Mammary epithelial cell (primary cell): ENCODE measurements at regions not wholly inside any gene's neighbourhood (a gene's known extent, or its start where the extent isn't known, plus 50 kb on each side); places are given as distances from the start of the nearest gene placed in this dataset.

Source experiments
- EZH2 ChIP-seq: IDR thresholded peaks from 2 replicates; pipeline ENCODE4 v1.6.1; 2012; ENCODE audit warnings: low read length, inconsistent platforms, borderline replicate concordance
- TF ChIP-seq, protein P1 (sequence below), 2 donors: IDR thresholded peaks in 1 of 2; conservative IDR thresholded peaks in 1 of 2; 2 replicates each; pipeline ENCODE4 v1.5.1; 2011 to 2012; ENCODE audit warnings: inconsistent platforms in 2 of 2, low read length in 2 of 2, mild to moderate bottlenecking in 2 of 2, control low read depth in 1 of 2, low read depth in 1 of 2; ENCODE audit not compliant: insufficient read depth in 1 of 2; ENCODE audit errors: extremely low read depth in 1 of 2

DNA sequence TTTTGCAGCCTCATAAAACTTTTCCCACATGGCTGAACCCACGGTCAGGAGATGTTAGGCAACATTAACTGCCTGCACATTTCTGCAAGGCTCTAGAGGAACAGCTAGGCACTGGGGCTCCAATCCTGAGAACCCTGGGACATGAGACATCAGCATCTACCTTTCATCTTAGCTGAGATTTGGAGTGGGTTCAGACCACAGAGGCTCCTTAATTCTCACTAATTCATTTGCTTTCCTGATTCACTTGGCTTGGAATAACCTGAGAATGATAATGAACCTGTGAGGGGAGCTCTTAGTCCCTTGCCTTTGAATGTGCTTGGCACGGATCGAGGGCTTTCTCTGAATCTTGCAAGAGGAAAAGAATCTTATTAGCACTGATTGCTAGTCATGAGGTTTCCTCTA lies 266.2 kb downstream of the FIGN start:
- TF ChIP-seq, protein P1, sequence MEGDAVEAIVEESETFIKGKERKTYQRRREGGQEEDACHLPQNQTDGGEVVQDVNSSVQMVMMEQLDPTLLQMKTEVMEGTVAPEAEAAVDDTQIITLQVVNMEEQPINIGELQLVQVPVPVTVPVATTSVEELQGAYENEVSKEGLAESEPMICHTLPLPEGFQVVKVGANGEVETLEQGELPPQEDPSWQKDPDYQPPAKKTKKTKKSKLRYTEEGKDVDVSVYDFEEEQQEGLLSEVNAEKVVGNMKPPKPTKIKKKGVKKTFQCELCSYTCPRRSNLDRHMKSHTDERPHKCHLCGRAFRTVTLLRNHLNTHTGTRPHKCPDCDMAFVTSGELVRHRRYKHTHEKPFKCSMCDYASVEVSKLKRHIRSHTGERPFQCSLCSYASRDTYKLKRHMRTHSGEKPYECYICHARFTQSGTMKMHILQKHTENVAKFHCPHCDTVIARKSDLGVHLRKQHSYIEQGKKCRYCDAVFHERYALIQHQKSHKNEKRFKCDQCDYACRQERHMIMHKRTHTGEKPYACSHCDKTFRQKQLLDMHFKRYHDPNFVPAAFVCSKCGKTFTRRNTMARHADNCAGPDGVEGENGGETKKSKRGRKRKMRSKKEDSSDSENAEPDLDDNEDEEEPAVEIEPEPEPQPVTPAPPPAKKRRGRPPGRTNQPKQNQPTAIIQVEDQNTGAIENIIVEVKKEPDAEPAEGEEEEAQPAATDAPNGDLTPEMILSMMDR (conservative IDR thresholded peaks at IDR 0.05 in 1 of 2, IDR thresholded peaks at IDR 0.05 in 1 of 2; ENCODE audit: extremely low read depth in 1 of 2, insufficient read depth in 1 of 2, low read depth in 1 of 2, low read length in 2 of 2), result no peak
- TF ChIP-seq EZH2, result no peak
